ENCODE measurements at regions not wholly inside any gene's neighbourhood (a gene's known extent, or its start where the extent isn't known, plus 50 kb on each side); places are given as distances from the start of the nearest gene placed in this dataset.

- TF ChIP-seq CTCF (optimal IDR thresholded peaks at IDR 0.05 in 1 of 3, IDR thresholded peaks at IDR 0.05 in 1 of 3, conservative IDR thresholded peaks at IDR 0.05 in 1 of 3; ENCODE audit: extremely low read depth in 1 of 3, insufficient read depth in 2 of 3, low read length in 3 of 3) (no peak), EZH2 (IDR thresholded peaks at IDR 0.05; ENCODE audit: low read length) (no peak)
Measured at GRCh38 chr13:97119943-97120342, 102.2 kb upstream of the MBNL2 start.

All from keratinocyte (primary cell).